GM20000 (cell line): ENCODE measurements at regions not wholly inside any gene's neighbourhood (a gene's known extent, or its start where the extent isn't known, plus 50 kb on each side); places are given as distances from the start of the nearest gene placed in this dataset.

Experiments used
- DNase-seq: peaks from one replicate; pipeline ENCODE4 v3.0.0; 2012; ENCODE audit warnings: low spot score
- CTCF ChIP-seq: IDR thresholded peaks from 2 replicates; pipeline ENCODE4 v1.5.1; 2012; ENCODE audit warnings: mild to moderate bottlenecking, control low read depth; ENCODE audit errors: extremely low read depth, missing control alignments

GRCh38 chr5:126369083-126369482 lies 54.1 kb upstream of the GRAMD2B start:
- DNase-seq = no peak
- no peak for TF ChIP-seq CTCF

- DNase-seq = no peak
These were observed 53.0 kb upstream of the GRAMD2B start for GRCh38 chr5:126369995-126370731.

GRCh38 chr5:126370796-126371718 lies 52.2 kb upstream of the GRAMD2B start:
- DNase-seq = no peak
- TF ChIP-seq CTCF = no peak

More at GRCh38 chr5:126369995-126370731, 53.0 kb upstream of the GRAMD2B start:
- no peak for TF ChIP-seq CTCF

GRCh38 chr5:126373375-126374108 lies 49.7 kb upstream of the GRAMD2B start:
- TF ChIP-seq CTCF = no peak
- no peak for DNase-seq
